ENCODE measurements at regions not wholly inside any gene's neighbourhood (a gene's known extent, or its start where the extent isn't known, plus 50 kb on each side); places are given as distances from the start of the nearest gene placed in this dataset.

GRCh38 chr11:122310766-122311165 lies 194.8 kb upstream of the BLID start (continued):
- no peak for TF ChIP-seq MAX (IDR thresholded peaks at IDR 0.05)
- no peak for TF ChIP-seq JUND (IDR thresholded peaks at IDR 0.05; ENCODE audit: low read length)
- TF ChIP-seq E2F6 (IDR thresholded peaks at IDR 0.05): no peak

Data from H1 (cell line).